ENCODE measurements at regions not wholly inside any gene's neighbourhood (a gene's known extent, or its start where the extent isn't known, plus 50 kb on each side); places are given as distances from the start of the nearest gene placed in this dataset.
"Not testable (repeated sequence)": the region's sequence is repeated elsewhere in the genome, so short reads cannot be mapped to it uniquely, and the experiment has no call there.

GRCh38 chrX:83416273-83416672 lies 91.8 kb upstream of the POU3F4 start:
- no peak overlapping the region for H3K27ac ChIP-seq
- TF ChIP-seq CTCF (conservative IDR thresholded peaks at IDR 0.05) = peak; percentile 66

GRCh38 chrX:83419030-83419792 lies 88.9 kb upstream of the POU3F4 start:
- no peak overlapping the region for H3K27ac ChIP-seq
- TF ChIP-seq CTCF (conservative IDR thresholded peaks at IDR 0.05) = no peak

- TF ChIP-seq CTCF (conservative IDR thresholded peaks at IDR 0.05) = no peak
Observed at GRCh38 chrX:83422836-83423235, 85.3 kb upstream of the POU3F4 start.

GRCh38 chrX:83442552-83442951 lies 65.5 kb upstream of the POU3F4 start:
- H3K27ac ChIP-seq = not testable (repeated sequence)

More at GRCh38 chrX:83422836-83423235, 85.3 kb upstream of the POU3F4 start:
- no peak overlapping the region for H3K27ac ChIP-seq

GRCh38 chrX:83446355-83446754 lies 61.7 kb upstream of the POU3F4 start:
- no peak for TF ChIP-seq CTCF (conservative IDR thresholded peaks at IDR 0.05)
- H3K27ac ChIP-seq = no peak overlapping the region
